HG02610 (cell line): ENCODE measurements at regions not wholly inside any gene's neighbourhood (a gene's known extent, or its start where the extent isn't known, plus 50 kb on each side); places are given as distances from the start of the nearest gene placed in this dataset.

ENCODE experiments used
- ATAC-seq: cut with Tn5 transposase; IDR thresholded peaks from one replicate; pipeline ENCODE4 v1.9.1; 2021; ENCODE audit warnings: mild to moderate bottlenecking, moderate library complexity; ENCODE audit not compliant: unreplicated experiment

DNA sequence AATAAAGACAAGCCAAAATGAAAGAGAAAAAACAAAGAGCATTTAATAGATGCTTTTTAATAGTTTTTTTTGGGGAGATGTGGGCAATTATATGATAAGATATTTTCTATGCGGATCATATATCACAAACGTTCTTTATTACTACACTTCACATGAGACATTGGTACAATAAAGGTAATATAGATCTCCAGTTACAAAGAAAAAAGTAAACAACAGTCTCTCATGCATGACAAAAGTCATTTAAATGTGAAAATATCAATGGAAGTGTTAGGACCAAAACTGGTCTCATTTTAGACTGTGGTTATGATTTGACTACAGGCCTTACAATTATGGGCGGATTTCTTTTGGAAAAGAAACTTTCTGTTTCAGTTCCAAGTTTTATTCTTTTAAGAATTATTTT lies 687.0 kb downstream of the ADGRL2 start:
- ATAC-seq: no peak

DNA sequence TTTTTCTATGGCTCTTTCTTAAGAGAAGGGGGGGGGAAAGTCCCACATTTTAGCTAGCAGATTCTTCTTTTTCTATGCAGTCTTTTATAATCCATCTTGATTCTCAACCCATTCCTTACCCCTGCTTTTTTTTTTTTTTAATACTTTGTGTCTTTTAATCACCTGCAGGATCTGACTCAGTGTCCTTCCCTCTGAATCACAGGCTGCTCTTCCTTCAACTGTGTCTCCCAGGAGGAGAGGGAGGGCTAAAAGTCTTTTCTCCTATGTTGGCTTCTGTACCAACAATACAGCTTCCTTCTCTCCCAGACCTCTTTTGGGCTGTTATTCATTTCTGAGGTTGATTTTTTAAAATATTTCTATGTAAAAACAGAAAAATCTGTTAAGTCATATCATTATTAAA lies 686.2 kb downstream of the ADGRL2 start:
- no peak for ATAC-seq

DNA sequence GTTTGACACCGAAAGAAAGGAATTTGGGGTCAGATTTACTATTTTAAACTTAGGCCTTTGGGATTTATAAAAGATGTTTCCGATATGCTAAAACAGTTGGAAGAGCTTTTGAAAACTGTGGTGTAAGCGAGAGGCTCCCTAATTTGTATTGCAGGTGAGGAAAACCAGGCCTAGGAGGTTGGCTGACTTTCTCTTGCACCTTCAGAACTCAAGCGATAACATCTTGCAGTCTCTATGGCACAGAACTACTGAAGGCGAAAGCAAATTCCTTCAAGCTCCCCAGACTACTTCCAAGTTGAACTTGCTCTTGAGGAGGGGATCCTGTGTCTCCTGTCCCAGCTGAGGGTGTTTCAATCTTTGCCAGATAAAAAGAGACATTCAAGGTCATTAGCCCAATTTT lies 685.7 kb downstream of the ADGRL2 start:
- ATAC-seq: no peak

DNA sequence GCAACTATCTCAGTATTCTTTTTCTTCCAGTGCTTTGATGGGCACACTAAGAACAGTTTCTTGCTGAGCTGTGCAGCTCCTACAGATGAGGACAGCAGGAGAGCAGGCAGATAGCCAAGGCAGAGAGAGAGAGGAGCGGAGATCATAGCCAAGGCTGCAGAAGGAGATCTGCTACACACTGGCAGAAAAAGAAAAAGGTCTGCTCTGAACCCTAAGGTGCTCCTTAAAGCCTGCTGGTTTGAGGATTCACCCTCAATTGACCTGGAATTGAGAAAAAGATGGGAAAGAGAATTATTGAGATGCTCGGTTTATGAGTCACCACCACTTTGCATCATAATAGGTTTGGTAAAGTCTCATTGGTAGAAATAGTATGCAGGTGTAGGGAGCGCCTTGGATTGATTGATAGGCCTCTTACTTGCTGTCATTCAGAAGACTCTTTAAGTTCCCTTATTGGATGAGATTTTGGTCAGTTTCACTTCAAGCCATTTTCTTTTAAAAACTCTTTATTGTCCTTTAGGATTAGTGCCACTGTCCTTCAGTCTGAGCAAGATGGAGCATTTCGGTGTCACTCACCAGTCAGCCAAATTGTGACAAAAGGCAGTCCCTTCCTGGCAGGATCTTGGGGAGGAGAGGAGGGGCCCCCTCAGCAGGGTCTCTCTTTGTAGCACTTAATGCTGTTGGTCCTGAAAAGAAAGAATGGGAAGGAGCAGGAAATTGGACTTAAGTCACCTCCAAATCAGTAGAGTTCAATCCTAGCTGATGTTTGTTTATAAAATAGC lies 685.0 kb downstream of the ADGRL2 start:
- ATAC-seq: no peak

DNA sequence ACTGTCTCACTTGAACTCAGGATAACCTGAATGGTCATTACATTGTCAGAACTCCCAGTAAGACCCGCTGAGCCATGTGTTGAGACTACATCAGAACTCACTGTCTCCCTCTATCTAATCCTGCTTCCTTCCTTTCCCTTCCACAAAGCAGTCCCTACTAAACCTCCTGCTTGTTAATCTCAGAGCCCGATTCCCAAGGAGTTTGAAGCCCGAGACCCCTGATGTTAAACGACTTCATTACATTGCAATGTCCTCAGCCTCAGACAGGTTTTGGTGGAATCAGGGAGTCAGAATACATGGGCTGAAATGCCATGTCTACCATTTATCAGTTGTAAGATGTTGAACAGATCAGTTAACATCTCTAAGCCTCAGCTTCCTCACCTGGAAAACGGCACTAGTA lies 682.4 kb downstream of the ADGRL2 start:
- no peak for ATAC-seq

DNA sequence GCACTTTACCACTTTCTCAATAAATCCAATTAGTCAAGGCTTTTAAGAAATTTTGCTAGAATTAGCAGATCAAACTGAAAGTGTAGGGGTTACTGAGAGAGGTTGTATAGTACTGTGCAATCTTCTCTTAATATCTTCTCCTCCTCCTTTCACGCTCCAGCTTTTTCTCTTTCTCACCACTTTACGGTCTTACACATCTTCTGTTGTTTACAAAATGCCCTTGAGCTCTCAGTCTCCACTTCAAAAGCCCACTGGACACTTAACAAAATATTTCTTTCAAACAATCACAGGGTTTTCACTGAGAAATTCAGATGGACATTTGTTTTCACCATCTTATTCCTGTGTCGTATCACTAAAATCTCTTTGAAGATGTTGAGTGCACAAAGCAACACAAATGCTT lies 678.2 kb downstream of the ADGRL2 start:
- no peak for ATAC-seq

DNA sequence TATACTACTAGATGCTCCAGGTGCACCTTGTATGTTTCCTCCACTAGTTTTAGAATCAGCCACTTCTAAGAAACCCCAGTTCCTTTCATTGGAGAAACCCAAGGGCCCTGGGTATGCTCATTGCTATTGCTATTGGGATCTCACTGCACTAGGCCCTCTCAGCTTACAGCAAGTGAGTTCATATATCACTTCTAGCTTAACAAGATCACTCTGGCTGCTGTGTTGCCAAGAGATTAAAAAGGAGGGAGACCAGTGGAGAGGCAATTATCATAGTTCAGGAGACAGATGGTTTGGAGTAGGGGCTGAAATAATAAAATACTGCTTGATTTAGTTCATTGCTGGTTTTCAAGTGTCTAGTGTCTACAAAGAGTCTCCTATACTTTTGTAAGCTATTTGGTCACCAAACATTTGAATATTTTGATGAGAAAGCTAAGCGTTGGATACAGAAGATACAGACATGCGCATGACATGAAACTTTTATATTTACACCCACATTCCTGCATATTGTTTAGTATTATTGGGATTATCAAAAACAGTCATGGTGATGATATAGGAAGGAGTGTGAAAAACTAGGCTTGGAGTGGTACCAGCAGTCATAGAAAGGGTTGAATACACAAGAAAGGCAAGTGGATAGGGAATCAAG lies 671.9 kb downstream of the ADGRL2 start:
- no peak for ATAC-seq

DNA sequence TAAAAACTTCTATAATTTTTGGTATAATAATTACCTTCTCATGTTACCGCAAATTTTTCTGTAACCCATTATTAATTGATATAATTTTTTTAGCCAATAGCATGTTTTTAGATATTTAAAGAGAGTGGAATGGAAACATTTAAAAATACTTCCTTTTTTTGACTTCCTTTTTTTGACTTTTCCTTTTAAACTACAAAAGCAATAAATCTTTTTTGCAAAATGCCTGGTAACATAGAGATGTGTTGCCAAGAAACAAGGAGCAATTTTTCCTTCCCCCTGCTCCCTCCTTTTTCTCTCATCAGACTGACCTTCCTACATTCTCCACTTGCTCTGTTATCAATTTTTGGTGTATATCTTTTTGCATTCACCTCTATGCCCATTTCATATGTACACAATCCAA lies 666.2 kb downstream of the ADGRL2 start:
- no peak for ATAC-seq

DNA sequence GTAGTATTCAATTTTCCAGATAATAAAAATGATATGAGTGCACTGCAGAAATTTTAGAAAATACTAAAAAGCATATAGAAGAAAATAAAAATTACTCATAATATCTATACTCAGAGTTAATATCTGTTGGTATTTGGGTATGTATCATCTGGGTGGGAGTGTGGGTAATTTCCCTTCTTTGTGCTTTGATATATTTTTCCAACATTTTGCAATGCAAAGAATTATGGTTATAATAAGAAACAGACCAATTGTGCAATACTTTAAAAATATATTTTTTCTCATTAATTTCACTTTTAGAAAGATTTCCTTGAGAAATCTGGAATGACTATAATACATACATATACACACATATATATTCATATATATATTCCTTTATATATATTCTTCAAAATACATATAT lies 665.7 kb downstream of the ADGRL2 start:
- no peak for ATAC-seq

DNA sequence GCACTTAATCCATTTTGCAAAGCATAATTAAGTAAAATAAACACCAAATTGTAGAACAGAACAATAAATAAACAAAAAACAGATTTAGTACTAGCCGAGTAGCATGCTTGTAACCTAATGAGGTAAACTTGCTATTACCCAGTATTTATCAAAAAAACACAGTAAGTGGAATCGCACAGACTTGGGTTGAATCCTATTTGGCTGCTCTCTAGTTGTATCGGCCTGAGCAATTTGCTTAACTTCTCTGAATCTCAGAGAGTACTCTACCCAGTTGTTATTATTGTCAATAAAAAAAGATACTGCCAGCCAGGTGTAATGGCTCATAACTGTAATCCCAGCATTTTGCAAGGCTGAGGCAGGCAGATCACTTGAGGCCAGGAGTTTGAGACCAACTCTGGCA lies 664.3 kb downstream of the ADGRL2 start:
- no peak for ATAC-seq

DNA sequence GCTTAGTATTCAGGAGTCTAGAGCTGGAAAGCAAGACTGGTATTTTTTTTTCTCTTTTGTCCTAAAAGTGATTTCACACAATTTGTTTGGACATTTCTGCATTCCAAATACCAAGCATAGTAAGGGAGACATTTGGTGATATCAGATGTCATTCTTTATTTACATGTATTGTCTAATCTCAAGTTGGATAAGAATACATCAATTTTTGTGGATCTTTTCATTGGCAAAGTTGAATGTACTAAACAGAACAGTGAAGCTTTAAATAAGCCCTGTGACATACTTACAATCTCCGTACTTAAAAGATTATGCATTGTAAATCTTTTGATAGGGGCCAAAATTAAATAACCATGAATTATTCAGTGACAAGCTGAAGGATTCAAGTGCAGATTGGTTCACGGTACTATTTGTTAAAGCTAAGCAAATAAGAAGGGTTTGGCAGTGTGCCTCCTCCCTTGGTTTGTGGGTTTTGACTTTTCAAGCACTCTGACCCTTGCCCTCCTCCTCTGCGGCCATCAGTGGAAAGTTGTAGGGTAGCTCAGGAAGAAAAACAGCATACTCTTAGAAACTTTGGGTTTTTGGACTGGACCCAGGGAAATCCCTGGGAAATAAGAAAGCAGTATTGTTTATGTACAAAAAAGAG lies 663.7 kb downstream of the ADGRL2 start:
- no peak for ATAC-seq

DNA sequence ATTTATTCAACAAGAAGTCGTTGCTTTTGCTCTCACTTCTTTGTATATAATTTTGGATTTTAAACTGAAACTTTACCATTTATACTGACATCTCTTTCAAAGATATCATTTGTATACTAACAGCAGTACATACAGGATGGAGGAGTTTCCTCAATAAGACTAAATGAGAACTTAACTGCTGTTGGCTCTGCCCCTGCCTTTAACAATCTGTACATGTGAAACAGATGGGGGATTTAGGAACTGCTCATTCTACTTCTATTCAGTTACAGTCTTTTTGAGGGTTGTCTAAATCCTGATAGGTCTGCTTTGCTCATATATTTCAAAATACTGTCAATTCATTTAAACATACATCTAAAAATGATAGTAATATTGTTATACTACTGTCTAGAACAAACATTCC lies 663.2 kb downstream of the ADGRL2 start:
- ATAC-seq: no peak

DNA sequence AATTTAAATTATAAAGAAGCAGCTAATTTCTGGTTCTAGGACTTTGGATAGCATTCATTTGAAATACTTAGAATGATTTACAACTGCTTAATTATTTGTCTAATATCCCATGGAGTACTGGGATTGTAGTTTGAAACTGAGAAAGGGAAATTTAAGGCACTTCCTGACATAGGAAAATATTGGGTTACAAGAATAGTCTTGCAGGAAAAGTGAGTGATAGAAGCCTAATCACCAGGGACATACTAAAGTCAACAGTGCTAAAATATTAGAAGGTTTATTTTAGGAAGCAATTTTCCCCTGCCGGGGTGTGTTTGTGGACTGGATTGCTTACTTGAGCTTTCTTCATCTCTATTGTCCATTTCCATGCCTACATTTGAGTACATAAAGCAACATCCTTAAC lies 661.6 kb downstream of the ADGRL2 start:
- no peak for ATAC-seq

DNA sequence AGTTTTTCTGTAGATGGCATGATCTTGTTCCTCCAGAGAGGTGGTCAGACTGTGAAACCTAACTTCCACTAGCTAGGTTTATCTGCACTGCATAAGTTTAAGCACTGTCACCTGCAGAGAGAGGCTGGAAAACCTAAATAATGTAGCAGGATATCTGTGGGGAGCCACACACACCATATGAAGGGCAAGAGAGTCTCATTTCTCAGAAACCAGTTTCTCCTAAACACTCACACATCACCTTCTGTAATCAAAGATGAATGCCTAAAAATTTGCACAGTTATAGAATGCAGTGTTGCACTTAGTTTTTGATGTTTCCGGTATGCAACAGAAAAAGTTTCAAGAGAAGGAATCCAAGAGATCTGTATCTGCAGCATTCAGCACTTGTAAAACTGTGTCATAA lies 654.6 kb downstream of the ADGRL2 start:
- ATAC-seq: no peak

DNA sequence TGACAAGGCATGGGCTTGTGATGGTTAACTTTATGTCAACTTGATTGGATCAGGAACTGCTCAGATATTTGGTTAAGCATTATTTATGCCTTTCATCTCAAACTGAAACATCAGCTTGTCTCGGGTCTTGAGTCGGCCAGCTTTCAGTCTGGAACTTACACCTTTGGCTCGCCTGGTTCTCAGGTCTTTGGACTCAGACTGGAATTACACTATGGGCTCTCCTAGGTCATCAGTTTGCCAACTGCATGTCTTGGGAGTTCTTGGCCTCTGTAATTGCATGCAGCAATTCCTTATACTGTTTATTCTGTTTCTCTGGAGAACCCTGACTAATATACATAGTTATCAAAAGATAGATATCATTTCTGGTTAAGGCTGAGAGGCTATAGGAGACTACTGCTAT lies 653.7 kb downstream of the ADGRL2 start:
- no peak for ATAC-seq

DNA sequence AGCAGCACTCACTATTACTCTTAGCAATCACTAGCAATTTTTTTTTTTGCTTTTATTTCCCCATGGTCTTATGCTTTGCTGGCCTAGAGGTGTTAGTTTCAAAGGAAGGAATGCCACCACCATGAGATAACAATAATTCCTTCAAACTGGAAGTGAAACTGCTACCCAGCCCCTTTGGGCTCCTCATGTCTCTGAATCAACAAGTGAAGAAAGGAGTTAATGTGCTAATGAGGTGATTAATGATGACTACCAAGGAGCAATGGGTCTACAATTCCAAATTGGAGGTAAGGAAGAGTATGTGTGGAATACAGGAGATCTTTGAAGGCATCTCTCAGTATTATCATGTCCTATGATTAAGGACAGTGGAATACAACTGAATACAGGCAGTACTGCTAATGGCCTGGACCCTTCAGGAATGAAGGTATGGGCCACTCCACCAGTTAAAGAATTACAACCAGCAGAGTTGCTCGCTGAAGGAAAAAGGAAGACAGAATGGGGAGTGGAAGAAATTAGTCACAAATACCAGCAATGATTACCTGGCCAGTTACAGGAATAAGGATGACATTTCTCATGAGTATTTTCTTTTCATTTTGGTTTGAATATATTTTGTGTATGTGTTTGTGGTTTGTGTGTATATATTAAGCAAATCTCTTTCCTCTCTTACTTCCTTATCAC lies 652.9 kb downstream of the ADGRL2 start:
- no peak for ATAC-seq

DNA sequence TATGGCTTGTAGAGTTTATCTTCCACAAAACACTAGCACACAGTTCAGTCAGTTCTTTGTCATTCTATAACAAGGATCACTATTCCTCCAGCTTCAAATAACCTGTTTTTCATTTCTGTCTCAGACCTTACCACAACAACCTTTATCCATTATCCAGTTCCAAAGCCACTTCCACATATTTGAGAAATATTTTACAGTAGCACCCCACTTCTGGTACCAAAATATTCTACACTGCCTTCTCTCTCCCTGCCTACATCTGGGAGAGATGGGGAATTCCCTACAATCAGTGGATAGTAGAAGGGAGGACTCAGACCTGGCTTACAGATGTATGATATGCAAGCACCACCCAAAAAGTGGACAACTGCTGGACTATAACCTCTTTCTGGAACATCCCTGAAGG lies 651.4 kb downstream of the ADGRL2 start:
- no peak for ATAC-seq

DNA sequence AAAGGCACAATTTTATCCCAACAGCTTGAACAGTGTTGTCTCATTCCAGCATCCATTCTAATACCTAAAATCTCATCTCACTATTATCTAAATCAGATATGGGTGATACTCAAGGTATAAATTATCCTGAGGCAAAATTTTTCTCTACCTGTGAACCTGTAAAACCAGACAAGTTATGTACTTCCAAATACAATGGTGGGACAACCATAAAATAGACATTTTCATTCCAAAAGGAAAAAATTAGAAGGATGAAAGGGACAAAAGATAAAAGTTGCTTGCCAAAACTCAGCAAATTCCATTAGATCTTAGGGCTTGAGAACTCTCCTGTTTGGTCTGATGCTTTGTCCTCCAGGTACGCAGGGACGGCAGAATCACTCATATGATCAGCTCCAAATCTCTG lies 650.5 kb downstream of the ADGRL2 start:
- no peak for ATAC-seq

DNA sequence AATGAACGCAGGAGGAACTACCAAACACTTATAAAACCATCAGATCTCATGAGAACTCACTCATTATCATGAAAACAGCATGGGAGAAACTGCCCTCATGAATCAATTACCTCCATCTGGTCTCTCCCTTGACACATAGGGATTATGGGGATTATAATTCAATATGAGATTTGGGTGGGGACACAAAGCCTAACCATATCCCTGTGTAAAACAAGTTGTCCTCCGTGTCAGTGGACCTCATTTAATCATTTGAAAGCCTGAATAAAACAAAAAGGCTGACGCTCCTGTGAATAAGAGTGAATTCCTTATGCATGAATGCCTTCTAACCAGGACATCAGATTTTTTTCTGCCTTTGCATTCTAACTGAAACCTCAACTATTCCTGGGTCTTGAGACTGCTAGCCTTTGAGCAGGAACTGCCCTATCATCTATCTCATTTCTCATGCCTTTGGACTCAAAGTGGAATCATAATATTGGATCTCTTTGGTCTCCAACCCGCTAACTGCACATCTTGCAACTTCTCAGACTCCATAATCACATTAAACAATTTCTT lies 648.8 kb downstream of the ADGRL2 start:
- ATAC-seq: no peak

DNA sequence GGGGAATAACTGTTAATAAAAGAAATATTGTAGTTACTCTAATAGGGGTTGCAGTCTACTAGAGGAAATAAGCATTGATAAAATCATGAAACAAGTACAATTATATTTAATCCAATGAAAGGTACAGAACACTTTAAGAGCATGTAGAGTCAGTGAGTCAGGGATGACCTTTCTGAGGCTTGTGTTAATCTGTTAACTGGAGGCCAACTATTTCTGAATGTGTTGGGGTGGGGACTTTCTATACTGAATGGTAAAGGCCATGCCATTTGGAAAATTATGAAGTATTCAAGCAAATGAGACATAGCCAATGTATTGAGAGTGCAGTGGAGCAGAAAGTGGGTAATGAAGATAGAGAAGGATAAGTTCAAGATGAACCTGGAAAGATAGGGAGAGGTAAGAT lies 646.2 kb downstream of the ADGRL2 start:
- no peak for ATAC-seq

DNA sequence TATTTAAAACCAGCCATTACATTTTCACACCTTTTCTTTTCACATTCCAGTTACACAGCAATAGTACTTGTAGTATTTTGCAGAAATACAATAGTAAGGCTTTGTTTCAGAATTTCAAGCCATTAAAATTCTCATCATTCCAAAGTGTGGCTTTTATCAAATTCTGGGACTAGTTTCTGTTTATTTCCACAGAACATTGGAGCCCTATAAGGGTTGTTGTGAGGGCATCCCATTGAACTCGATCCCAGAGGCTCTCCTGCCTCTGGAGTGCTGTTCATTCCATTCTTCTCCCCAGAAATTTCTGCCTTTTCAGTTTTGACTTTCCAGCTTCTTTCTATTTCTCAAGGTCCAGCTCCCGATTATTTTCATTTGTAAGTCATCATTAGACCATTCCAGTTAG lies 645.5 kb downstream of the ADGRL2 start:
- ATAC-seq: no peak

DNA sequence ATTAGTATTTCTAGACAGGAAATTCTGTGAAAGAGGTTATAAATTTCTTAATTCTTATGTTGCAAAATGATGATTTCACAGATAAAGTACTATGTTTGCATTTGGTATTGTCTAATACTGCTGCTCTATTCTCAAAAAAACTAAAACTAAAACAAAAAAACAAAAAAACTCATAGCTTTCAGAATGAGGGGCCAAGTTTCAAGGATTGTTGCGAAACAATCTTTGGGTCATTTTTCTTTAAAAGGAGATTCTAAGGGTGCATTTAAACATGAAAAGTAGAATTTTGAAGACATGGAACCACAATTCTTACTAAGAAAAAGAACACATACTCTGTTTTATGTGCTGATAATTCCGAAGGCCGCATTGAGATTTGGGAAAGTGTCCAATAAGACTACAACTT lies 645.1 kb downstream of the ADGRL2 start:
- no peak for ATAC-seq
